GM12878 (cell line): ENCODE measurements at regions not wholly inside any gene's neighbourhood (a gene's known extent, or its start where the extent isn't known, plus 50 kb on each side); places are given as distances from the start of the nearest gene placed in this dataset.

Source experiments
- CBX5 ChIP-seq: sonication (generic); IDR thresholded peaks from 2 replicates; pipeline ENCODE4 v1.6.1; 2016; ENCODE audit warnings: low read depth, moderate library complexity, mild to moderate bottlenecking, inconsistent platforms
- CHD1 ChIP-seq: IDR thresholded peaks from 2 replicates; pipeline ENCODE4 v1.6.1; 2012; ENCODE audit warnings: low read depth, low read length, improper control_type of control experiment
- CTCF ChIP-seq, 3 experiments: IDR thresholded peaks in 2 of 3; conservative IDR thresholded peaks in 1 of 3; 2 replicates each; pipeline ENCODE4 v1.5.1; 2011; ENCODE audit warnings: low read depth in 3 of 3, low read length in 3 of 3, mild to moderate bottlenecking in 3 of 3, control low read depth in 2 of 3, moderate library complexity in 2 of 3, inconsistent platforms in 1 of 3, mixed read lengths in 1 of 3; ENCODE audit not compliant: control insufficient read depth in 2 of 3, insufficient read depth in 1 of 3; ENCODE audit errors: extremely low read depth in 1 of 3
- EZH2 ChIP-seq: IDR thresholded peaks from 2 replicates; pipeline ENCODE4 v1.6.1; 2012; ENCODE audit warnings: low read depth, mild to moderate bottlenecking, control low read depth, inconsistent platforms, low read length, borderline replicate concordance; ENCODE audit not compliant: control insufficient read depth
- POLR2AphosphoS5 ChIP-seq: IDR thresholded peaks from 2 replicates; pipeline ENCODE4 v1.6.1; 2011; ENCODE audit warnings: mild to moderate bottlenecking, low read length, inconsistent platforms
- RFX5 ChIP-seq: IDR thresholded peaks from 2 replicates; pipeline ENCODE4 v1.6.1; 2011; ENCODE audit warnings: low read depth, low read length, improper control_type of control experiment
- STAT3 ChIP-seq: IDR thresholded peaks from 2 replicates; pipeline ENCODE4 v1.6.1; 2011; ENCODE audit warnings: low read depth, low read length, improper control_type of control experiment
- TCF12 ChIP-seq: IDR thresholded peaks from 2 replicates; pipeline ENCODE4 v1.6.1; 2011; ENCODE audit warnings: low read depth, mild to moderate bottlenecking, low read length
- ZNF274 ChIP-seq: IDR thresholded peaks from one replicate; pipeline ENCODE4 v1.8.0; 2011; ENCODE audit not compliant: insufficient read length, insufficient read depth
- TF ChIP-seq, protein P1 (sequence below): IDR thresholded peaks from 2 replicates; pipeline ENCODE4 v1.6.1; 2012; ENCODE audit warnings: low read depth, low read length, improper control_type of control experiment

- no peak for TF ChIP-seq ZNF274
- no peak for TF ChIP-seq EZH2
- TF ChIP-seq RFX5 = no peak
- TF ChIP-seq CTCF (IDR thresholded peaks at IDR 0.05 in 2 of 3, conservative IDR thresholded peaks at IDR 0.05 in 1 of 3; ENCODE audit: control insufficient read depth in 2 of 3, extremely low read depth in 1 of 3, insufficient read depth in 1 of 3, low read depth in 3 of 3, low read length in 3 of 3) = no peak
- no peak for TF ChIP-seq CBX5
- no peak for TF ChIP-seq CHD1
- TF ChIP-seq TCF12 = no peak
- TF ChIP-seq STAT3 = no peak
- TF ChIP-seq POLR2AphosphoS5 = no peak
- TF ChIP-seq, protein P1, sequence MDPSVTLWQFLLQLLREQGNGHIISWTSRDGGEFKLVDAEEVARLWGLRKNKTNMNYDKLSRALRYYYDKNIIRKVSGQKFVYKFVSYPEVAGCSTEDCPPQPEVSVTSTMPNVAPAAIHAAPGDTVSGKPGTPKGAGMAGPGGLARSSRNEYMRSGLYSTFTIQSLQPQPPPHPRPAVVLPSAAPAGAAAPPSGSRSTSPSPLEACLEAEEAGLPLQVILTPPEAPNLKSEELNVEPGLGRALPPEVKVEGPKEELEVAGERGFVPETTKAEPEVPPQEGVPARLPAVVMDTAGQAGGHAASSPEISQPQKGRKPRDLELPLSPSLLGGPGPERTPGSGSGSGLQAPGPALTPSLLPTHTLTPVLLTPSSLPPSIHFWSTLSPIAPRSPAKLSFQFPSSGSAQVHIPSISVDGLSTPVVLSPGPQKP = no peak
Observed at GRCh38 chr3:68662176-68662575, 270.2 kb downstream of the TAFA4 start.
